Keratinocyte (primary cell): ENCODE measurements at regions not wholly inside any gene's neighbourhood (a gene's known extent, or its start where the extent isn't known, plus 50 kb on each side); places are given as distances from the start of the nearest gene placed in this dataset.

Source experiments
- DNase-seq: peaks from one replicate; pipeline ENCODE4 v3.0.0-alpha.2; 2011; ENCODE audit warnings: low read depth, missing footprints, low spot score
- FAIRE-seq: peaks from 2 replicates; lab custom pipeline; 2011; peaks lifted over from hg19 to GRCh38; lab: Jason Lieb, UNC
- H2AFZ ChIP-seq: 2 replicates; pipeline ENCODE4 v1.6.0; 2012; ENCODE audit warnings: low read length, control low read depth, inconsistent platforms; ENCODE audit not compliant: control insufficient read depth
- H3K27ac ChIP-seq: 2 replicates; pipeline ENCODE4 v1.5.1; 2011; ENCODE audit warnings: low read length; ENCODE audit not compliant: control insufficient read depth, insufficient read depth
- H3K27me3 ChIP-seq: 3 replicates; pipeline ENCODE4 v1.6.0; 2011; ENCODE audit warnings: low read length; ENCODE audit not compliant: control insufficient read depth, insufficient read depth; ENCODE audit errors: extremely low read depth
- H3K36me3 ChIP-seq, 2 experiments: 2 replicates in 1 of 2; 3 replicates in 1 of 2; pipeline ENCODE4 v1.5.1; 2011; ENCODE audit warnings: low read length in 2 of 2, mild to moderate bottlenecking in 1 of 2; ENCODE audit not compliant: control insufficient read depth in 2 of 2, insufficient read depth in 2 of 2; ENCODE audit errors: extremely low read depth in 1 of 2
- H3K4me1 ChIP-seq: 3 replicates; pipeline ENCODE4 v1.5.1; 2011; ENCODE audit warnings: low read length; ENCODE audit not compliant: control insufficient read depth, insufficient read depth; ENCODE audit errors: extremely low read depth
- H3K4me2 ChIP-seq: 3 replicates; pipeline ENCODE4 v1.6.0; 2011; ENCODE audit warnings: low read depth, low read length; ENCODE audit not compliant: control insufficient read depth, insufficient read depth; ENCODE audit errors: extremely low read depth
- H3K4me3 ChIP-seq, 3 experiments: fragments of 200-600 bp in 1 of 3; sonication (generic) in 1 of 3; 2 replicates in 2 of 3; 3 replicates in 1 of 3; pipeline ENCODE4 v1.5.1; 2011 to 2016; ENCODE audit warnings: low read length in 3 of 3, mild to moderate bottlenecking in 3 of 3, control low read depth in 2 of 3, inconsistent platforms in 1 of 3, low read depth in 1 of 3, mixed read lengths in 1 of 3, mixed run types in 1 of 3, moderate library complexity in 1 of 3; ENCODE audit not compliant: control insufficient read depth in 2 of 3, insufficient read depth in 2 of 3; ENCODE audit errors: extremely low read depth in 1 of 3
- H3K79me2 ChIP-seq: 2 replicates; pipeline ENCODE4 v1.6.0; 2012; ENCODE audit warnings: low read length; ENCODE audit not compliant: control insufficient read depth, insufficient read depth
- H3K9ac ChIP-seq: 3 replicates; pipeline ENCODE4 v1.6.0; 2011; ENCODE audit warnings: low read length; ENCODE audit not compliant: control insufficient read depth, insufficient read depth; ENCODE audit errors: extremely low read depth
- H3K9me1 ChIP-seq: 3 replicates; pipeline ENCODE4 v1.6.0; 2011; ENCODE audit warnings: low read length; ENCODE audit not compliant: control insufficient read depth, insufficient read depth; ENCODE audit errors: extremely low read depth
- H3K9me3 ChIP-seq: 2 replicates; pipeline ENCODE4 v1.5.1; 2012; ENCODE audit warnings: low read depth, low read length; ENCODE audit not compliant: control insufficient read depth
- H4K20me1 ChIP-seq: 3 replicates; pipeline ENCODE4 v1.6.0; 2011; ENCODE audit warnings: low read length; ENCODE audit not compliant: control insufficient read depth, insufficient read depth; ENCODE audit errors: extremely low read depth
- CTCF ChIP-seq, 3 experiments: IDR thresholded peaks in 1 of 3; conservative IDR thresholded peaks in 1 of 3; optimal IDR thresholded peaks in 1 of 3; 2 replicates in 2 of 3; 3 replicates in 1 of 3; pipeline versions ENCODE3 to v1.5.1; 2011; ENCODE audit warnings: low read length in 3 of 3, mild to moderate bottlenecking in 3 of 3, moderate library complexity in 2 of 3, control low read depth in 1 of 3, inconsistent platforms in 1 of 3; ENCODE audit not compliant: insufficient read depth in 2 of 3; ENCODE audit errors: extremely low read depth in 1 of 3
- EZH2 ChIP-seq: IDR thresholded peaks from one replicate; pipeline ENCODE4 v1.6.1; 2012; ENCODE audit warnings: inconsistent platforms, mild to moderate bottlenecking, low read length, moderate library complexity
- dilution Hi-C: fragments of 300-500 bp; cut with MboI; formaldehyde crosslinking; loops from one replicate; pipeline ENCODE4 v1.7.0; 2020; ENCODE audit warnings: low sequenced_read_pairs; ENCODE audit not compliant: extremely low pct_ligation_motif_present

- H3K9me1 ChIP-seq, result no peaks in the 10 kb centered on the region
- dilution Hi-C loops, result no loop called here
- DNase-seq, result no peak
- TF ChIP-seq CTCF (optimal IDR thresholded peaks at IDR 0.05 in 1 of 3, IDR thresholded peaks at IDR 0.05 in 1 of 3, conservative IDR thresholded peaks at IDR 0.05 in 1 of 3; ENCODE audit: extremely low read depth in 1 of 3, insufficient read depth in 2 of 3, low read length in 3 of 3) (no peak), EZH2 (no peak)
- no peak overlapping the region for H3K4me2 ChIP-seq
- no peaks in the 10 kb centered on the region for H3K4me1 ChIP-seq
- no peaks in the 10 kb centered on the region for H3K79me2 ChIP-seq
- H3K4me3 ChIP-seq, result no peak overlapping the region
- no peak overlapping the region for H2AFZ ChIP-seq
- H4K20me1 ChIP-seq, result no peaks in the 10 kb centered on the region
- H3K27me3 ChIP-seq, result no peaks in the 10 kb centered on the region
- no peak overlapping the region for H3K9ac ChIP-seq
- no peak overlapping the region for H3K27ac ChIP-seq
- H3K9me3 ChIP-seq, result no peaks in the 10 kb centered on the region
- H3K36me3 ChIP-seq, result no peaks in the 10 kb centered on the region
- FAIRE-seq, result no peak
Observed at GRCh38 chr4:149975172-149975571, 103.1 kb upstream of the DCLK2 start.

- Histone ChIP-seq H3K9me1 (no peaks in the 10 kb centered on the region), H3K4me3 (no peak overlapping the region), H3K79me2 (no peaks in the 10 kb centered on the region), H3K4me1 (no peaks in the 10 kb centered on the region), H3K9me3 (no peaks in the 10 kb centered on the region), H2AFZ (no peak overlapping the region), H3K27me3 (no peaks in the 10 kb centered on the region), H3K4me2 (no peak overlapping the region), H3K27ac (no peak overlapping the region), H3K9ac (no peak overlapping the region), H3K36me3 (no peaks in the 10 kb centered on the region), H4K20me1 (no peaks in the 10 kb centered on the region)
- no peak for DNase-seq
- TF ChIP-seq CTCF (optimal IDR thresholded peaks at IDR 0.05 in 1 of 3, IDR thresholded peaks at IDR 0.05 in 1 of 3, conservative IDR thresholded peaks at IDR 0.05 in 1 of 3; ENCODE audit: extremely low read depth in 1 of 3, insufficient read depth in 2 of 3, low read length in 3 of 3) (no peak), EZH2 (no peak)
- FAIRE-seq, result no peak
- dilution Hi-C loops, result no loop called here
Observed at GRCh38 chr4:149980121-149980682, 98.0 kb upstream of the DCLK2 start.
